Activated CD4-positive, alpha-beta T cell treated with anti-CD3 and anti-CD28 coated beads for 36 hours (primary cell): ENCODE measurements at regions not wholly inside any gene's neighbourhood (a gene's known extent, or its start where the extent isn't known, plus 50 kb on each side); places are given as distances from the start of the nearest gene placed in this dataset.
"Not testable (repeated sequence)": the region's sequence is repeated elsewhere in the genome, so short reads cannot be mapped to it uniquely, and the experiment has no call there.

ENCODE experiments used
- ATAC-seq: fragments of 200-7000 bp; cut with Tn5 transposase; one replicate; pipeline ENCODE4 v1.10.0; 2021; ENCODE audit warnings: mild to moderate bottlenecking, moderate library complexity
- CTCF ChIA-PET: fragments of 350-600 bp; sonication (Branson Sonifier 250); formaldehyde crosslinking; loops from one replicate; lab custom pipeline; 2021; ENCODE audit warnings: antibody characterized with exemption; lab: Charles Lee
- POLR2A ChIA-PET: fragments of 350-600 bp; sonication (Branson Sonifier 250); formaldehyde crosslinking; loops from one replicate; lab custom pipeline; 2021; ENCODE audit warnings: antibody characterized with exemption, inconsistent platforms; lab: Charles Lee
- DNase-seq: peaks from one replicate; pipeline ENCODE4 v3.0.0-alpha.2; 2020
- H3K27ac Mint-ChIP-seq: one replicate; pipeline ENCODE4 v1.8.0; 2021; ENCODE audit warnings: mixed read lengths
- H3K27me3 Mint-ChIP-seq: one replicate; pipeline ENCODE4 v1.8.0; 2021; ENCODE audit warnings: mixed read lengths
- H3K36me3 Mint-ChIP-seq: one replicate; pipeline ENCODE4 v1.8.0; 2021; ENCODE audit warnings: low read depth, mixed read lengths
- H3K4me1 Mint-ChIP-seq: one replicate; pipeline ENCODE4 v1.8.0; 2021; ENCODE audit warnings: mixed read lengths
- H3K4me3 Mint-ChIP-seq: one replicate; pipeline ENCODE4 v1.8.0; 2021; ENCODE audit warnings: mild to moderate bottlenecking, moderate library complexity, mixed read lengths
- H3K9me3 Mint-ChIP-seq: one replicate; pipeline ENCODE4 v1.8.0; 2021; ENCODE audit warnings: low read depth, mixed read lengths
- intact Hi-C, 2 experiments: fragments of 100-400 bp; cut with DNase I in 1 of 2; cut with micrococcal nuclease in 1 of 2; formaldehyde crosslinking; loops; one replicate each; pipeline versions ENCODE4 v1.14.2 to v1.15.1; 2022 to 2024; cut with DNase I, micrococcal nuclease

- ChIA-PET POLR2A (no interaction called here), CTCF (interaction anchor here (0.9 kb wide), 1 partner anchor 552 kb away, joined by 3 read pairs; no protein-coding TSS in a partner anchor)
- Mint-ChIP-seq H3K27me3 (no peaks in the 10 kb centered on the region), H3K4me1 (peaks cover 11% of the 10 kb centered on the region), H3K9me3 (peaks cover 46% of the 10 kb centered on the region), H3K36me3 (peaks cover 3% of the 10 kb centered on the region), H3K4me3 (no peak overlapping the region), H3K27ac (no peak overlapping the region)
- intact Hi-C loops = no loop called here
- ATAC-seq (no peak), DNase-seq (no peak)
These were observed 82.9 kb downstream of the ZNF737 start for GRCh38 chr19:20482721-20483120.

GRCh38 chr19:20481736-20482135, 83.8 kb downstream of the ZNF737 start:
- peaks cover 53% of the 10 kb centered on the region for H3K9me3 Mint-ChIP-seq
- intact Hi-C loops = no loop called here
- H3K4me1 Mint-ChIP-seq = peaks cover 11% of the 10 kb centered on the region
- ChIA-PET CTCF (no interaction called here), POLR2A (no interaction called here)
- H3K27ac Mint-ChIP-seq = no peak overlapping the region
- no peak overlapping the region for H3K4me3 Mint-ChIP-seq
- H3K36me3 Mint-ChIP-seq = peaks cover 3% of the 10 kb centered on the region
- no peak for ATAC-seq
- H3K27me3 Mint-ChIP-seq = no peaks in the 10 kb centered on the region
- DNase-seq = no peak

DNA sequence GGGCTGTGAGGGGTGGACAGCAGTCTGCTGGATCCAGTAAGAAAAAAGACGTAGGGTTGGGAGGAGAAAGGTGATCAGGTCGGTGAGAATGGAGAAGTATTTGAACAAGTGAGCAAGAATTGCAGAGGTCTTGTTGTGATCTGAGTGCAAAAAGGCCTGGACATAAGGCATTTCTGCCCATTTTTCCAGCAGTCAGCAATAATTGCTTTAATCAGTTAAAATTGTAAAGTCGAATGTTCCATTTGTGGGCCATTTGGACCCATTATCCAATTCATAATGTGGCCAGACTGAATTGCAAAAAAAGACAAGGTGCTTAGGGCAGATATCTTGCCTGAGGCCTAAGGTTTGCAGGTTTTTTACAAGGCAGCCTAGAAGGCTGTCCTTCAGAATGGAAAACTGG, 86.1 kb downstream of the ZNF737 start:
- ChIA-PET POLR2A (no interaction called here), CTCF (no interaction called here)
- no peak for ATAC-seq
- no peak overlapping the region for H3K4me3 Mint-ChIP-seq
- H3K4me1 Mint-ChIP-seq = peaks cover 11% of the 10 kb centered on the region
- intact Hi-C loops = no loop called here
- H3K9me3 Mint-ChIP-seq = peaks cover 53% of the 10 kb centered on the region
- no peak for DNase-seq
- no peaks in the 10 kb centered on the region for H3K27me3 Mint-ChIP-seq
- H3K27ac Mint-ChIP-seq = no peak overlapping the region
- H3K36me3 Mint-ChIP-seq = peaks cover 6% of the 10 kb centered on the region

GRCh38 chr19:20478936-20479335, 86.6 kb downstream of the ZNF737 start:
- ATAC-seq (no peak), DNase-seq (no peak)
- H3K4me1 Mint-ChIP-seq = peaks cover 11% of the 10 kb centered on the region
- H3K4me3 Mint-ChIP-seq = no peak overlapping the region
- no peak overlapping the region for H3K27ac Mint-ChIP-seq
- H3K9me3 Mint-ChIP-seq = peaks cover 50% of the 10 kb centered on the region
- ChIA-PET CTCF (interaction anchor here (1.1 kb wide), 1 partner anchor 481 kb away, joined by 4 read pairs; no protein-coding TSS in a partner anchor), POLR2A (no interaction called here)
- intact Hi-C loops = no loop called here
- peaks cover 6% of the 10 kb centered on the region for H3K36me3 Mint-ChIP-seq
- H3K27me3 Mint-ChIP-seq = no peaks in the 10 kb centered on the region

- H3K27me3 Mint-ChIP-seq = no peaks in the 10 kb centered on the region
- no peaks in the 10 kb centered on the region for H3K4me1 Mint-ChIP-seq
- ChIA-PET CTCF (no interaction called here), POLR2A (no interaction called here)
- no peak overlapping the region for H3K4me3 Mint-ChIP-seq
- intact Hi-C loops = no loop called here
- no peak overlapping the region for H3K27ac Mint-ChIP-seq
- H3K9me3 Mint-ChIP-seq = peaks cover 33% of the 10 kb centered on the region
- ATAC-seq (no peak), DNase-seq (no peak)
- H3K36me3 Mint-ChIP-seq = peaks cover 6% of the 10 kb centered on the region
These were observed 92.7 kb downstream of the ZNF737 start for GRCh38 chr19:20472854-20473253.

DNA sequence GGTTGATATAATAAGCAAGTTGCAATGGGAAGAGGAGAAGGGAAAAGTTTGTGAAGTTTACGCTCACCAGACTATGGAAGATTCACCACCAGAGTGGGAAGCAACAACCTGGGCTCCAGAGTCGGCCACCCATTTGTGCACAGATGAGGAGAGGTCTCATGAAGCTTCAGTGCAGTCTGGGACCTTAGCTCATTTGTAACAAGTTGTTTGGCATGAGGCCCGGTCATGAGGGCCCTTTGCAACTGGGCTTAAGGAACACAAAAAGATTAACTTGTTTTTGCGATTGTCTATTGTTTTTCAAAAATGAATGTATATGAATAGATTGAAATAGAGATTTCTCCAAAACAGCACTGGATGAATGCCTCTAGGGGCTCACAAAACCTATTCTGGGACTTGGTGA, 94.2 kb downstream of the ZNF737 start:
- CTCF ChIA-PET = no interaction called here
- intact Hi-C loops = no loop called here
- Mint-ChIP-seq H3K27ac (no peak overlapping the region), H3K36me3 (peaks cover 5% of the 10 kb centered on the region), H3K27me3 (no peaks in the 10 kb centered on the region), H3K4me3 (no peak overlapping the region), H3K4me1 (no peaks in the 10 kb centered on the region), H3K9me3 (peaks cover 19% of the 10 kb centered on the region)
- DNase-seq (no peak), ATAC-seq (no peak)
- POLR2A ChIA-PET = no interaction called here

GRCh38 chr19:20470345-20471135, 95.0 kb downstream of the ZNF737 start:
- DNase-seq (no peak), ATAC-seq (no peak)
- ChIA-PET CTCF (interaction anchor here (0.8 kb wide), 1 partner anchor 46 kb away, joined by 3 read pairs; no protein-coding TSS in a partner anchor), POLR2A (no interaction called here)
- Mint-ChIP-seq H3K27ac (no peak overlapping the region), H3K4me1 (no peaks in the 10 kb centered on the region), H3K9me3 (peaks cover 13% of the 10 kb centered on the region), H3K27me3 (no peaks in the 10 kb centered on the region), H3K36me3 (peaks cover 4% of the 10 kb centered on the region), H3K4me3 (no peak overlapping the region)
- intact Hi-C loops = no loop called here

DNA sequence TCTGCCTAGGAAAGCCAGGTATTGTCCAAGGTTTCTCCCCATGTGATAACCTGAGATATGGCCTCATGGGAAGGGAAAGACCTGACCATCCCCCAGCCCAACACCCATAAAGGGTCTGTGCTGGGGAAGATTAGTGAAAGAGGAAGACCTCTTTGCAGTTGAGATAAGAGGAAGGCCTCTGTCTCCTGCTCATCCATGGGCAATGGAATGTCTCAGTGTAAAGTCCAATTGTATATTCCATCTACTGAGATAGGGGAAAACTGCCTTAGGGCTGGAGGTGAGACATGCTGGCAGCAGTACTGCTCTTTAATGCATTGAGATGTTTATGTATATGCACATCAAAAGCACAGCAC, 99.0 kb downstream of the ZNF737 start:
- POLR2A ChIA-PET, intact Hi-C loops, H3K36me3 Mint-ChIP-seq, H3K4me3 Mint-ChIP-seq, H3K27me3 Mint-ChIP-seq, CTCF ChIA-PET, H3K9me3 Mint-ChIP-seq, ATAC-seq, H3K27ac Mint-ChIP-seq, DNase-seq, H3K4me1 Mint-ChIP-seq: not testable (repeated sequence)

DNA sequence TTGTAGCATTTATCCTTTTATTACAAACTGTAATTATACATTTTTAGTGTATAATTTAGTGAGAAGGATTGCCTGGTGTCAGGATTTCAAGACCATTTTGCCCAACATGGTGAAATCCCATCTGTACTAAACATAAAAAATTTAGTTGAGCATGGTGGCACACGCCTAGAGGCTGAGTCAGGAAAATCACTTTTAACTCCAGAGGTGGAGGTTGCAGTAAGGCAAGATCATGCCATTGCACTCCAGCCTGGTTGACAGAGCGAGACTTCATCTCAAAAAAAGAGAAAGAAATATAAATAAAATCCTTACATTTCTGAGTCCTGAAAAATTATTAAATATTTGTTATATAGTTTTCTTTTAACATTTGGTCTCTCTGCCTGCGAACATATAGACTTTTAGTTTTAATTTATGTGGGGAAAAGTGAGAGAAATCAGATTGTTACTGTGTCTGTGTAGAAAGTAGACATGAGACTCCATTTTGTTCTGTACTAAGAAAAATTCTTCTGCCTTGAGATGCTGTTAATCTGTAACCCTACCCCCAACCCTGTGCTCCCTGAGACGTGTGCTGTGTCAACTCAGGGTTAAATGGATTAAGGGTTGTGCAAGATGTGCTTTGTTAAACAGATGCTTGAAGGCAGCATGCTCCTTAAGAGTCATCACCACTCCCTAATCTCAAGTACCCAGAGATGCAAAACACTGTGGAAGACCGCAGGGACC, 99.5 kb downstream of the ZNF737 start:
- CTCF ChIA-PET, H3K4me3 Mint-ChIP-seq, H3K27me3 Mint-ChIP-seq, intact Hi-C loops, H3K9me3 Mint-ChIP-seq, ATAC-seq, H3K36me3 Mint-ChIP-seq, POLR2A ChIA-PET, H3K27ac Mint-ChIP-seq, DNase-seq, H3K4me1 Mint-ChIP-seq: not testable (repeated sequence)

DNA sequence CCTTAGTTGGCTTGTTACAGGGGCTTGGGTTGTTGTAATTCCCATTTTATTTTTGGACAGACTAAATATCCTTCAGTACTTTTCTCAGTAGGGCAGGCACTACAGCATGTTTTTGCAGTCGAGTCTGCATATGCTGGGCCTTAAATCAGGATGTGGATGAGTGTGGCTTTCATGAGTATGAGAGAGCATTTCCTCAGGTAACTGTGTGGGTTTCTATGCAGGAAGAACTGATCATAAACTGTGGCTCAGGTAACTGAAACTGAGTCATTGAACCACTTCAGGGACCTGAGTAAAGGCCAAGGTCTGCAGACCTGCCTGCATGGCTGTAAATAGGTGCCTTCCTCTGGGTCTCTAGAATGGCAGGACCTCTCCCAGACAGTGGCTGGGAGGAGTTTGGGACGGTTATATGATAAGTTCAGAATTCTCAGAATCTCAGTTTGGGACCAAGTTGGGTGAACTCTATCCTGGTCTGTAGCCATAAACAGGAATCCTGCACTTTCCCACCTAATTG, 112.1 kb downstream of the ZNF737 start:
- Mint-ChIP-seq H3K4me3 (no peak overlapping the region), H3K9me3 (no peaks in the 10 kb centered on the region), H3K36me3 (no peaks in the 10 kb centered on the region), H3K4me1 (peaks cover 7% of the 10 kb centered on the region), H3K27me3 (no peaks in the 10 kb centered on the region), H3K27ac (no peak overlapping the region)
- intact Hi-C loops = no loop called here
- ChIA-PET POLR2A (no interaction called here), CTCF (no interaction called here)
- no peak for ATAC-seq
- no peak for DNase-seq

DNA sequence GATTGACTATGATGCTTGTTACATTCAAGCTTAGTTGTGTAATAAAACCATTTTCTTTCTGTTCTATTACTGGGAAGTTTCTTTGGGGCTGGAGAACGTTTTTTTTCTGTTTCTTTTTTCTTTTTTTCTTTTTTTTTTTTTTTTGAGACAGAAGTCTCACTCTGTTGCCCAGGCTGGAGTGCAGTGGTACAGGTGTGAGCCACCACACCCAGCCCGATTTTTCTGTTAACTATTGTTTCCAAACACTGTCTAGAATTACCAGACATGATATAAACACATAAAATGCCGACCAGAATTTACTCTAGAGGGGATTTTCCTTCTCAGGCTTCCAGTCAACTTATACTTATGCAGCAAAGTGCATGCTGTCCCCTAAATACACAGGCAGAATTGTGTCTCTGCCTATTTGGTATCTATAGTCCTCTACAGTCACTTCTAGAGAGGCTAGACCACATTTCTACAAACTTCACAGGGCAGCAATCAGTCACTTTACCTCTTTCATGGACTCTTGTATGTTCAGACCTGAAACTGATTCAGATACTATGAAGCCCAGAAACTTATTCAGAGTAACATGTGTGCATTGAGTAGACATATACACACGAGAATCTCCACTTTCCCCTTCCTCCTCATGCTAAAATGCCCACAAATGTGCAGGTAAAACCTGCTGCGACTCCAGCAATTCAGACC, 121.2 kb downstream of the ZNF737 start:
- intact Hi-C loops = no loop called here
- DNase-seq (no peak), ATAC-seq (peak; percentile 63)
- no peaks in the 10 kb centered on the region for H3K36me3 Mint-ChIP-seq
- peaks cover 8% of the 10 kb centered on the region for H3K4me1 Mint-ChIP-seq
- H3K27ac Mint-ChIP-seq = no peak overlapping the region
- POLR2A ChIA-PET = no interaction called here
- CTCF ChIA-PET = no interaction called here
- H3K9me3 Mint-ChIP-seq = peaks cover 2% of the 10 kb centered on the region
- no peaks in the 10 kb centered on the region for H3K27me3 Mint-ChIP-seq
- H3K4me3 Mint-ChIP-seq = no peak overlapping the region
